ENCODE measurements at regions not wholly inside any gene's neighbourhood (a gene's known extent, or its start where the extent isn't known, plus 50 kb on each side); places are given as distances from the start of the nearest gene placed in this dataset.

- ATAC-seq (ENCODE audit: poor library complexity), result no peak
- no peak for DNase-seq
- intact Hi-C loops (cut with DNase I), result no loop called here
These were observed 346.9 kb downstream of the CDH9 start for GRCh38 chr5:26691486-26691885.

DNA sequence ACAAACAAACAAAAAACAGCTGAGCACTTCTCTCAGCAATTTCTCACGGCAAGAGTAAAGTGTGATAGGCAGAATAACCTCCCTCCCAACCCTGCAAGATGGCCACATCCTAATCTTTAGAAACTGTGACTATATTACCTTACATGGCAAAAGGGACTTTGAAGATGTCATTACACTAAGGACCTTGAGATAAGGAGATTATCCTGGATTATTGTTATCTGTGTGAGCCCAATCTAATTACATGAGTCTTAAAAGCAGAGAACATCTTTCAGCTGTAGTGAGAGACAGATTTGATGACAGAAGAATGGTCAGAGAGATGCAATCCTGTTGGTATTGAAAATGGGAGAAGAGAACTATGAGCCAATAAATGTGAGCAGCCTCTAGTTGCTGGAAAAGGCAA is 347.9 kb downstream of the CDH9 start:
- intact Hi-C loops (cut with DNase I), result no loop called here
- ATAC-seq (ENCODE audit: poor library complexity), result no peak
- no peak for DNase-seq

GRCh38 chr5:26681861-26682260 is 356.5 kb downstream of the CDH9 start:
- ATAC-seq (ENCODE audit: poor library complexity), result no peak
- intact Hi-C loops (cut with DNase I), result no loop called here
- no peak for DNase-seq

DNA sequence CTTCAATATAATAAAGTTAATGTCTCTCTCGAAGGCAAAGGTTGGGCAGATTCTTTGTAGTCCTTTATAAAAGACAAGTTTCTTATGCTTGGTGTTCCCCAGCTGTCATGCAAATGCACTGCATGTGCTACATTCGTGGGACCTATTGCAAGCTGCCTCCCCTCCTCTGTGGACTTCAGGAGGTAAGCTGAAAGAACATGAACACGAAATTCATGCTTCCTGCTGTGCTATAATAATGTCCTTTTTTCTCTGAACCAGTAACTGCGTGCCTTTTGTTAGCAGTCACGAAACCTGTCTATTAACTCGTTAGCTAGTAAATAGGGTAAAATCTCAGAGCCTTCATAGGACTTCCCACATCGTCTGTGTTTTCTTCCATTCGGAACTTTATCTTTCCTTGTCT is 363.5 kb downstream of the CDH9 start:
- ATAC-seq (ENCODE audit: poor library complexity), result no peak
- intact Hi-C loops (cut with DNase I), result no loop called here
- no peak for DNase-seq

GRCh38 chr5:26669523-26669922 is 368.9 kb downstream of the CDH9 start:
- intact Hi-C loops (cut with DNase I), result no loop called here
- DNase-seq, result no peak
- no peak for ATAC-seq (ENCODE audit: poor library complexity)

DNA sequence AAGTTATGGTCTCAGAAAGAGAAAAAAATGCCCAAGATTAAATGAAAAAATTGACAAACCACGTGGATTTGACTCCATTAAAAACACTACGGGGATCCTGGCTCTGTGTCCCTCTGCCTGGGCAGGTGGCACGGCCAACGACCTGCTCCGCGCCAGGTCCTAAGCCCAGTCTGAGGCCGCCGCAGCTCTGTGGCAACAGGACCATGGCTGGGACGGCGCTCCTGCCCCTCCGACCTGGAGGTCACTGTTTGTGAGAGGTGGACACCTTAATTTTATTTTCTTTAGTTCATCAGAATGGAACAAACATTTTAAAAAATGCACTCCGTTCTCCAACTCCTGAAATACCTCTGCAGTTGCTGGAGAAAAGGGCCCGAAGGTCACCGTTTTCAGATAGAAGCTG is 369.4 kb downstream of the CDH9 start:
- DNase-seq (no peak), ATAC-seq (ENCODE audit: poor library complexity) (no peak)
- intact Hi-C loops (cut with DNase I), result no loop called here

DNA sequence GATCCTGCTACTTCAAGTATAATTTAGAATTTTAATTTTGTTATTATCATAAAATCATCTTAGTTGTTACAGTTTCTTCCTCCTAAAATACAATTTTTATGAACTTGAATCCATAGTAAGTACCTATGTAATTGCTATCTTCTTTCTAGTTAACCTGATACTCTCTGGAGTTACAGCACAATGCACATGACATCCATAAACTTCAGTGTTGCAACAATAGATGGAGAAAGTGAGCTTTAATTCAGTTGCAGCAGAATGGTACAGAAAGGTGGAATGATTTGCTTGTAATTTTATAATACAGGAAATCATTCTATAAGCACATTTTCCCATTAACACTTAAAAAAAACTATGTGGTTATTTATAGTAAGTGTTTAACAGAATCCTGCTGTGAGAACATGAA is 372.0 kb downstream of the CDH9 start:
- no peak for DNase-seq
- intact Hi-C loops (cut with DNase I), result no loop called here
- no peak for ATAC-seq (ENCODE audit: poor library complexity)

DNA sequence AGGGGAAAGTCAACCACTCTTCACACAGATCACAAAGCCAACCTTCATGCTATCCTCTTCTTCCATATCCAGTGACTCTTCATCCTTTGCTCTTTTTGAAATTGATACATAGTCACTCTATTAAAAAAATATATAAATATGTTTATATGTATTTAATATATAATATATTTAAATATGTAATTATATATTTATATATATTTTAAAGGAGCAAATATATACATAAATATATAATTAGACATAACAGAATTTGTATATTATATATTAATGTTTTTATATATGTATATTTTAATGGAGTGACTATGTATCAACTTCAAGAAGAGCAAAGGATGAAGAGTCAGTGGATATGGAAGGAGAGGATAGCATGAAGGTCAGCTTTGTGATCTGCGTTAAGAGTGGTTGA is 374.9 kb downstream of the CDH9 start:
- ATAC-seq (ENCODE audit: poor library complexity) (no peak), DNase-seq (no peak)
- intact Hi-C loops (cut with DNase I), result no loop called here

DNA sequence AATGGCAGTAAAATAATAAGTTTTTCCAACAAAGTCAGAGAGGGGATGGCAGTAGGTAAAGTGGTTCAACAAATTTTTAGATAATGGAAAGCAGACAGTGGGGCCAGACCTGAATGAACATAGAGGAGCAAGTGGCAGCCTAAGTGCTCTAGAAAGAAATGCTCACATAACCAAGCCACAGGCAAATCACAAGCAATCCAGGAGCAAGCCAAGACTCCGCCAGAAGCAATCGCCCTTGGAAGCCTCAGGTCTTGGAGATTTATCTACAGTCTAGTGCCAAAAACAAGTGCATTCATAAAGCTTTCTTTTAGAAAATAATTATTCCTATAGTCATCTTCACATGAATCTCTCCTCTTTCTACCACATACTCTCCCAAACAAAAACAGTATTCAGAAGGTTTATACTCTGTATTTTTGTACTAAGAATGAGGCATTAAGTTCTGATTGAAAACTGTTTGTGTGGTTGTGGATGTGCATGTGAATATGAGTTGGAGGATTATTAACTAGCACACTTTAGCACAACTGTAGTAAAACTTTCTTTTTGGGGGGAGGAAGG is 375.5 kb downstream of the CDH9 start:
- ATAC-seq (ENCODE audit: poor library complexity), result no peak
- intact Hi-C loops (cut with DNase I), result no loop called here
- no peak for DNase-seq

GRCh38 chr5:26660116-26660515 is 378.3 kb downstream of the CDH9 start:
- DNase-seq, result no peak
- no peak for ATAC-seq (ENCODE audit: poor library complexity)
- intact Hi-C loops (cut with DNase I), result no loop called here

DNA sequence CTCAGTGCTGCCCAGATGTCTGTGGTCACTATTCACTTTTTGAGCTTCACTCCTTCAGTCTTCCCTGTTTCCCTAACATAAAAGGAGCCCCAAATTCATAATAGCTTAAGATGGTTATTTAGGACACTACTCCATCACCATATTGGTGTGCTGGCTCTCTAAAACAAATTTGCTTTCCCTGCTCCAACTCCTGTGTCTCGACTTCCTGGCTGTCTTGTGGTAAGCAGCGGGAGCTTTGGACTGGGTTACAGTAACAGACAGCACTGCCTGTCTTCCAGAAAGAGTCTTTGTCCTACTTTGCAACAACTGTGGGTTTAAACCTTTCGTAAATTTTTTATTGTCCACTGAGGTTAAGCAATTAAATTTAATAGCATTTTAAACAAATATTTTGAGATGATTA is 389.4 kb downstream of the CDH9 start:
- DNase-seq, result no peak
- intact Hi-C loops (cut with DNase I), result no loop called here
- no peak for ATAC-seq (ENCODE audit: poor library complexity)

DNA sequence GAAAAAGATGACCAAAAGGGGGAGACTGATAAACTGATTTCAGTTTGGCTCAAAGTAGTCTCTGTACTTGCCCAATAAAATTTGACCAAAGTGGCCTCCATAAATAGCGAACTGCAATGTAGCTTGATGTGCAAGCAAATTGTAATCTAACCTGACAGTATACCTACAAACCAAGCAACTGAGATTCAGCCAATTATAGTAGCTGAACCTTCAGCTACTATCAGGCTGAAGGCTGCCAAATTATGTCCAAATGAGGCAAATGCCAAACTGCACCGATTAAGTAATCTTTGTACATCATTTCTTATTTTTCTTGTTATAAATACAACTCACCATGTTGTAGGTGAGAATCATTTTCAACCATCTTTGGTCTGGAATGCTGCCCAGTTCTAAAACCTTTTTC is 390.6 kb downstream of the CDH9 start:
- no peak for DNase-seq
- ATAC-seq (ENCODE audit: poor library complexity), result no peak
- intact Hi-C loops (cut with DNase I), result no loop called here

DNA sequence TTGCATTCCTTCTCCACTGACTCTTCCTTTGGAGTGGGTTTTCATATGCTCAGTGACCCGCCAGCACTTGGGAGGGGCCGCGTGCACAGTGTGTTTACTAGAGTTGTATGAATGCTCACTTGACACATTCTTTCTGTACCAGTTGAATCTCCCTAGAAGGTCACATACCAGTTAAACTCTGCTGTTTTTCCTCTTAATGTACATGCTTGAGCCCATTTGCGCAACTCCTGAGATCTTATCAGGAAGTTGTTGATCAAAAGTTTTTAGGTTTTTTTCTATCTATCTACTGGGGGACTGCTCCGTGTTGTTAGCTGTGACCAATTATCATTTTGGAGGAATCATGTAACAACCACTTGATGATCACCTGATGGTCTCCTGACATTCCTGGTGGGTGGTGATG is 392.7 kb downstream of the CDH9 start:
- DNase-seq (no peak), ATAC-seq (ENCODE audit: poor library complexity) (no peak)
- intact Hi-C loops (cut with DNase I), result no loop called here

- intact Hi-C loops (cut with DNase I), result no loop called here
- DNase-seq (no peak), ATAC-seq (ENCODE audit: poor library complexity) (no peak)
These were observed 396.9 kb downstream of the CDH9 start for GRCh38 chr5:26641492-26641891.

- no peak for DNase-seq
- intact Hi-C loops (cut with DNase I), result no loop called here
- no peak for ATAC-seq (ENCODE audit: poor library complexity)
These were observed 413.3 kb downstream of the CDH9 start for GRCh38 chr5:26625099-26625498.

DNA sequence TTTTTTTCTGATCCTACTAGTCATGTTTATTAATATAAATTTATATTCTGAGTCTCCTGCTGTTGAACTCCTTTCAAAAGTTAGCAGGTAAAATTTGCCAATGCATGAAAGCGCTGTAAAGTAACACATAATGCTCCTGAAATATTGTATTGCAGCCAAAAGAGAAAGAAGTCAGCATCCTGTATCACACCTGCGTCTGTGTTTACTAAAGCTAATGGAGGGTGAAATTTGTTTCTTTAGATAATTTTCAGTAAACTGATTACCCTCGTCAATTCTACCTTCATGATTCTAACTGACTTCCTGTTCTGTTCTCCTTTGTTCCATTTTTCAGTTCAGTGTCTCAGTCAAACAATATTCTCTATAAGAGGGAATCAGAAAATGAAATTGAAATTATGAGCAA is 415.4 kb downstream of the CDH9 start:
- DNase-seq (no peak), ATAC-seq (ENCODE audit: poor library complexity) (no peak)
- intact Hi-C loops (cut with DNase I), result no loop called here

GRCh38 chr5:26610577-26610976 is 427.8 kb downstream of the CDH9 start:
- intact Hi-C loops (cut with DNase I), result no loop called here
- DNase-seq, result no peak
- no peak for ATAC-seq (ENCODE audit: poor library complexity)

GRCh38 chr5:26601563-26601962 is 436.8 kb downstream of the CDH9 start:
- intact Hi-C loops (cut with DNase I), result no loop called here
- no peak for DNase-seq
- ATAC-seq (ENCODE audit: poor library complexity), result no peak

GRCh38 chr5:26582350-26583045 is 455.9 kb downstream of the CDH9 start:
- DNase-seq, result no peak

DNA sequence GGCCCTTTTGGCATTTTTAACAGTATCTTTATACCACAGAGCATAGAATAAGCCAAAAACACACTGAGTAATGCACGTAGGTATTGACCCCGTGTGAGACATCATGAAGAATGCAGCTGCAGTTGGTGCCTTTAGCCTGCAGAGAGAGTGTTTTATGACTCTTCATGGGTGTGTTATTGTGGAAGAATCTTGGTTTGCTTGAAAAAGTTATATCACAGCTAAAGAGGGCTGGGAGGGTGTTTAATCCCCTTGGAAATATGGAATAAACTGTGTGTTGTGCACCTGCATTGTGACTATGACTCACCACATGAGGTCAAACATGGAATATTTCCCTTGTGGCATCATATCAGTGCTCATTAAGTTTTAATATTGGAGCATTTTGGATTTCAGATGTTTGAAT is 458.7 kb downstream of the CDH9 start:
- DNase-seq, result no peak
- intact Hi-C loops (cut with DNase I), result no loop called here
- ATAC-seq (ENCODE audit: poor library complexity), result no peak

More at GRCh38 chr5:26582350-26583045, 455.9 kb downstream of the CDH9 start:
- no peak for ATAC-seq (ENCODE audit: poor library complexity)
- intact Hi-C loops (cut with DNase I), result no loop called here

DNA sequence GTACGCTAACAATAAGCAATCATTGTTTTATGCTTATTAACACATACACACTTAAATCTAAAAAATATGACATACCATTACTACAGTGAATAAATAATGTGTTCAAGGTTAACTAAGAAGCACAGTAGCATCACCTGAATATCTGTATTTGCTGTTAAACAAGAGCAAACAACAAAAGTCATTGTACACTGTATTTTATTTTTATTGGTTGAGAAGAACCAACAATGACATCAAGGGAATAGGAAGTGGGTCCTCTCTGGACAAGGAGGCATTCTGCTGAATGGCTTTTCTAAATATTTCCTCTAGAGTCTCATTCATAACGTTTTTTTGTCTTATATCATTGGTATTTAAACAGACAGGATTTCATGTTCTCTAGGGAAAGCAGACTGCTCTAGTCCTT is 460.4 kb downstream of the CDH9 start:
- ATAC-seq (ENCODE audit: poor library complexity) (no peak), DNase-seq (no peak)
- intact Hi-C loops (cut with DNase I), result no loop called here
